SU-DHL-6 (cell line): ENCODE measurements at regions not wholly inside any gene's neighbourhood (a gene's known extent, or its start where the extent isn't known, plus 50 kb on each side); places are given as distances from the start of the nearest gene placed in this dataset.

Experiments used
- EZH2phosphoT487 ChIP-seq: fragments of 200-600 bp; sonication (generic), shearing (Covaris generic); conservative IDR thresholded peaks from 2 replicates; pipeline ENCODE4 v1.6.1; 2018; ENCODE audit warnings: mild to moderate bottlenecking, antibody characterized with exemption, low read length, moderate library complexity, mixed read lengths
- TF ChIP-seq, protein P1 (sequence below): fragments of 200-600 bp; sonication (generic); IDR thresholded peaks from one replicate; pipeline ENCODE4 v1.5.1; 2017; ENCODE audit warnings: antibody characterized with exemption, mild to moderate bottlenecking, low read length, moderate library complexity; ENCODE audit not compliant: insufficient read depth, poor library complexity, severe bottlenecking

DNA sequence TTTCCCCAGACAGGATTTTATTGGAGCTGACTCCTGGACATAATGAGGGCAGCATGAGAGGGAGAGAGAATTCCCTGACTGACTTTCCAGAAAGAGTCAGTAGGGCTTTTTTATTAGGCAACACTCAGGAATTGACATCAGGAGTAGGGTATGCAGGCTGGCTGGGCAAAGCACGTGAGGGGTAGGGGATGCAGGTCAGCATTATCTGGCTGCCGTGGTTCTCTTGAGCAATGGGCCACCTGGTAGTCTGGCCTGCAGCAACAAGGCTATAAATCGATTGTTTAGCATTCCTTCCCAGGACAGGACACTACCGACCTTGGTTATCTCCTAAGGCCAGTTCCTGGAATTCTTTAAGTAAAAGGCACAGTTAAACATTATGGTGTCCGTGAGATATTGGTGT is 160.8 kb upstream of the AGAP1 start:
- TF ChIP-seq, protein P1, sequence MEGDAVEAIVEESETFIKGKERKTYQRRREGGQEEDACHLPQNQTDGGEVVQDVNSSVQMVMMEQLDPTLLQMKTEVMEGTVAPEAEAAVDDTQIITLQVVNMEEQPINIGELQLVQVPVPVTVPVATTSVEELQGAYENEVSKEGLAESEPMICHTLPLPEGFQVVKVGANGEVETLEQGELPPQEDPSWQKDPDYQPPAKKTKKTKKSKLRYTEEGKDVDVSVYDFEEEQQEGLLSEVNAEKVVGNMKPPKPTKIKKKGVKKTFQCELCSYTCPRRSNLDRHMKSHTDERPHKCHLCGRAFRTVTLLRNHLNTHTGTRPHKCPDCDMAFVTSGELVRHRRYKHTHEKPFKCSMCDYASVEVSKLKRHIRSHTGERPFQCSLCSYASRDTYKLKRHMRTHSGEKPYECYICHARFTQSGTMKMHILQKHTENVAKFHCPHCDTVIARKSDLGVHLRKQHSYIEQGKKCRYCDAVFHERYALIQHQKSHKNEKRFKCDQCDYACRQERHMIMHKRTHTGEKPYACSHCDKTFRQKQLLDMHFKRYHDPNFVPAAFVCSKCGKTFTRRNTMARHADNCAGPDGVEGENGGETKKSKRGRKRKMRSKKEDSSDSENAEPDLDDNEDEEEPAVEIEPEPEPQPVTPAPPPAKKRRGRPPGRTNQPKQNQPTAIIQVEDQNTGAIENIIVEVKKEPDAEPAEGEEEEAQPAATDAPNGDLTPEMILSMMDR = no peak
- TF ChIP-seq EZH2phosphoT487 = no peak
